ENCODE measurements at regions not wholly inside any gene's neighbourhood (a gene's known extent, or its start where the extent isn't known, plus 50 kb on each side); places are given as distances from the start of the nearest gene placed in this dataset.

DNA sequence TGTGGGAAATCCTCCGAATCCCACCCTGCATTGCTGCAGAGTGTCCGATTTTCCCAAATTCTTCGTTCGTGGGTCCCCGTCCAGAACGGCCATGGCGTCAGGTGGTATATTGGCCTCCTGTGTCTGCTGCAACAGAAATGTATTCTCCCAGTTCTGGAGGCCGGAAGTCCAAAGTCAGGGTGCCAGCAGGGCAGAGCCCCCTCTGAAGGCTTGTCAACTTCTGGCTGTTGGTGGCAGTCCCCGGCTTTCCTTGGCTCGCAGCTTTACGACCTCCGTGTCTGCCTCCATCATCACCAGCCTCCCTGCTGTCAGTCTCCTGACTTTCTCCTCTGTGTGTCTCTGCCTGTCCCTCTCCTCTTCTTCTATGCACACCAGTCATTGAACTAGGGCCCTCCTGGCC is 142.1 kb upstream of the FOXF1 start:
- intact Hi-C loops (cut with DNase I), result no loop called here
- 86 to 93% methylated on average over 12 of the region's 12 CpGs for WGBS, 2 donors
- TF ChIP-seq, protein P1, sequence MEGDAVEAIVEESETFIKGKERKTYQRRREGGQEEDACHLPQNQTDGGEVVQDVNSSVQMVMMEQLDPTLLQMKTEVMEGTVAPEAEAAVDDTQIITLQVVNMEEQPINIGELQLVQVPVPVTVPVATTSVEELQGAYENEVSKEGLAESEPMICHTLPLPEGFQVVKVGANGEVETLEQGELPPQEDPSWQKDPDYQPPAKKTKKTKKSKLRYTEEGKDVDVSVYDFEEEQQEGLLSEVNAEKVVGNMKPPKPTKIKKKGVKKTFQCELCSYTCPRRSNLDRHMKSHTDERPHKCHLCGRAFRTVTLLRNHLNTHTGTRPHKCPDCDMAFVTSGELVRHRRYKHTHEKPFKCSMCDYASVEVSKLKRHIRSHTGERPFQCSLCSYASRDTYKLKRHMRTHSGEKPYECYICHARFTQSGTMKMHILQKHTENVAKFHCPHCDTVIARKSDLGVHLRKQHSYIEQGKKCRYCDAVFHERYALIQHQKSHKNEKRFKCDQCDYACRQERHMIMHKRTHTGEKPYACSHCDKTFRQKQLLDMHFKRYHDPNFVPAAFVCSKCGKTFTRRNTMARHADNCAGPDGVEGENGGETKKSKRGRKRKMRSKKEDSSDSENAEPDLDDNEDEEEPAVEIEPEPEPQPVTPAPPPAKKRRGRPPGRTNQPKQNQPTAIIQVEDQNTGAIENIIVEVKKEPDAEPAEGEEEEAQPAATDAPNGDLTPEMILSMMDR (IDR thresholded peaks at IDR 0.05), result no peak
- no peak for DNase-seq
- Histone ChIP-seq H3K36me3 (no peaks in the 10 kb centered on the region), H3K9me3 (no peaks in the 10 kb centered on the region), H3K27me3 (peaks cover 0 to 70% (median 54%) of the 10 kb centered on the region in 7 donors), H3K27ac (no peak overlapping the region), H3K4me3 (no peak overlapping the region), H3K4me1 (no peaks in the 10 kb centered on the region)
- ATAC-seq, result no peak

DNA sequence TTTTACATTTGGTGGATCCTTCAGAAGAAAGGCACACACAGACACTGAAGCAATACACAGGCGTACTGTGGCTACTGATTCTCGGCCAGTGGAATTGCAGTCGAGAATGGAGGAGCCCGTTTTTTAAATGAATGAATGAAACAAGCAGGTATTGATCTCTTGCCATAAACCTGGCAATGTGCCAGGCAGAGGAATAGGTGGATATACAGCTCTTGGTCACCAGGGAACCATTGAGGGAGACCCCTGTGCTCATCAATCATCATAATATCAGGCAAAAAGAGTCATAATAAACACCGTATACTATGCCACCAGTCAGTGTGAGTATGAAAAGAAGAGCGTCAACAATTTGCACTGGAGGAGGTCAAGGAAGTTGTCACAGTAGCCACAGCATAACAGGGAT is 140.3 kb upstream of the FOXF1 start:
- Histone ChIP-seq H3K36me3 (no peaks in the 10 kb centered on the region), H3K4me1 (no peaks in the 10 kb centered on the region), H3K9me3 (peaks cover 0 to 14% (median 5%) of the 10 kb centered on the region in 11 donors), H3K27ac (no peak overlapping the region), H3K4me3 (no peak overlapping the region), H3K27me3 (peaks cover 0 to 72% (median 43%) of the 10 kb centered on the region in 7 donors)
- intact Hi-C loops (cut with DNase I), result no loop called here
- TF ChIP-seq, protein P1 (IDR thresholded peaks at IDR 0.05), result no peak
- DNase-seq (no peak), ATAC-seq (no peak)
- 91 to 93% methylated on average over 6 of the region's 6 CpGs for WGBS, 2 donors

DNA sequence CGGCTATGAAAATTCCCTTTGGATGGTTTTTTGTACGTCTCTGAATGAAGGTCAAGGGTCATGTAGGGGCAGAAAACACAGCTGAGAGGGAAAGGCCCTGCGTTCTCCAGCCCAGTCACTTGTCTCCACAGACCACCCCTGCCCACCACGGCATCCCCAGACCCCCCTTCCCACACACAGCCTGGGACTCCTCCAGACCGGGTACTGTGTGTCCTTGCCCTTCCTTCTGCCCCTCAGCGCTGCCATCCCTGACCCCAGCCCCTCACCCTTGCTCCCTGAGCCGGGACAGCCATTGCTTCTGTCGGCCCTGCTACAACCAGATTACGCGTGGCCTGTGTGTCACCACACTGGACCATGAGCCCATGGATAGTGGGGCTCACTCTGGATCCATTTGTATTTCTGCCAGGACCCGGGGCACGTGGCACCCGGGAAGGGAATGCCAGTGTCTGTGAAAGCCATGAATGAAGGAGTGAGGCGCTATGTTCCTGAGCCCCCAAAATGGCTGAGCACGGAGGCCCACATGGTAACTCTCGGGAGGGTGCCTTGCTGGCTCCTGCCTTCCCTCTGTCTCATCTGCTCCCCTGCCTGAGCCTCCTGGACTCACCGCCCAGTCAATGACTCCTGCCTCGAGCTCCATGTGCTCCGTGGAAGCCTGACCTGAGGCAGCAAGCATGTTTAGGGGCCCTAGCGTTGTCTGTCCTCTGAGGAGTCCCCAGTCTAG is 139.1 kb upstream of the FOXF1 start:
- intact Hi-C loops (cut with DNase I), result no loop called here
- no peak for DNase-seq
- no peaks in the 10 kb centered on the region for H3K36me3 ChIP-seq
- TF ChIP-seq, protein P1 (IDR thresholded peaks at IDR 0.05), result no peak
- H3K4me3 ChIP-seq, result no peak overlapping the region
- no peaks in the 10 kb centered on the region for H3K4me1 ChIP-seq
- ATAC-seq, result no peak
- peaks cover 0 to 14% (median 5%) of the 10 kb centered on the region in 11 donors for H3K9me3 ChIP-seq
- 80 to 82% methylated on average over 20 of the region's 20 CpGs for whole genome bisulfite sequencing, 2 donors
- no peak overlapping the region for H3K27ac ChIP-seq
- peaks cover 0 to 66% (median 41%) of the 10 kb centered on the region in 7 donors for H3K27me3 ChIP-seq

DNA sequence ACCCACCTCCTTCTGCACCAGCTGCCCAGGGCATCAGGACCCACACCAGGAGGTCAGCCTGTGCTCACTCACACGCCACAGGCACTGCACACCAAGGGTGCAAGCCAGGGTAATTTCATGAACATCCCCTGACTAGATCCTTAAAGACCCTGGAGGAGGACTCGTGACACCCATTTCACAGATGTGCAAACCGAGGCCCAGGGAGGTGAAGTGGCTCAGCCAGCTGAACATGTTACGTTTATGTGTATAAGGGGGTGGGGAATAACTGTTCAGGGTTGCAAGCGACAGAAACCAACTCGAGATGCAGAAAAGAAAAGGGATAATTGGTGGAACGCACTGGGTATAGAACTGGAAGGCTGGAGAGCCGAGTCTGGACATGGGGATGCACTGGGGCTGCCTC is 138.1 kb upstream of the FOXF1 start:
- Histone ChIP-seq H3K27me3 (peaks cover 0 to 60% (median 44%) of the 10 kb centered on the region in 7 donors), H3K27ac (no peak overlapping the region), H3K4me1 (no peaks in the 10 kb centered on the region), H3K4me3 (no peak overlapping the region), H3K9me3 (peaks cover 0 to 14% (median 5%) of the 10 kb centered on the region in 11 donors), H3K36me3 (no peaks in the 10 kb centered on the region)
- TF ChIP-seq, protein P1 (IDR thresholded peaks at IDR 0.05), result no peak
- DNase-seq (no peak), ATAC-seq (no peak)
- WGBS, 2 donors, result 88 to 91% methylated on average over 8 of the region's 8 CpGs
- intact Hi-C loops (cut with DNase I), result no loop called here

Data from heart right ventricle (tissue), 16 donors.